CD4-positive, alpha-beta memory T cell (primary cell): ENCODE measurements at regions not wholly inside any gene's neighbourhood (a gene's known extent, or its start where the extent isn't known, plus 50 kb on each side); places are given as distances from the start of the nearest gene placed in this dataset.
A peak's percentile ranks its signal among the peaks of the same experiment; 100 is the strongest.

Experiments
- CTCF ChIA-PET: fragments of 350-600 bp; sonication (Branson Sonifier 250); formaldehyde crosslinking; loops from one replicate; lab custom pipeline; 2021; ENCODE audit warnings: inconsistent platforms; ENCODE audit not compliant: partially characterized antibody; lab: Charles Lee
- POLR2A ChIA-PET: fragments of 350-600 bp; sonication (Branson Sonifier 250); formaldehyde crosslinking; loops from one replicate; lab custom pipeline; 2021; ENCODE audit not compliant: partially characterized antibody; lab: Charles Lee
- DNase-seq, 5 donors: peaks; one replicate each; pipeline versions ENCODE4 v3.0.0 to v3.0.0-alpha.2; 2020 to 2022; ENCODE audit warnings: mixed read lengths in 1 of 5
- H3K27ac ChIP-seq: one replicate; pipeline ENCODE4 v1.7.0; 2013; ENCODE audit warnings: low read depth, low read length
- H3K27me3 ChIP-seq: 2 replicates; pipeline ENCODE4 v1.7.0; 2013; ENCODE audit warnings: mild to moderate bottlenecking, low read length, moderate library complexity; ENCODE audit not compliant: insufficient read depth
- H3K36me3 ChIP-seq: 2 replicates; pipeline ENCODE4 v1.7.0; 2013; ENCODE audit warnings: mild to moderate bottlenecking, low read length, moderate library complexity; ENCODE audit not compliant: insufficient read depth
- H3K4me1 ChIP-seq: 2 replicates; pipeline ENCODE4 v1.7.0; 2013; ENCODE audit warnings: mild to moderate bottlenecking, low read length, moderate library complexity; ENCODE audit not compliant: insufficient read depth
- H3K4me3 ChIP-seq, 2 donors: one replicate each; pipeline ENCODE4 v1.7.0; 2013; ENCODE audit warnings: low read length in 2 of 2, mild to moderate bottlenecking in 1 of 2
- H3K9me3 ChIP-seq, 2 donors: one replicate each; pipeline ENCODE4 v1.7.0; 2013; ENCODE audit warnings: low read length in 2 of 2, control low read depth in 1 of 2; ENCODE audit not compliant: control insufficient read depth in 1 of 2
- H3K27ac Mint-ChIP-seq, 7 donors: one replicate each; pipeline ENCODE4 v1.8.0; 2020 to 2021; ENCODE audit warnings: mixed read lengths in 7 of 7, mild to moderate bottlenecking in 6 of 7, inconsistent platforms in 3 of 7, moderate library complexity in 3 of 7
- H3K27me3 Mint-ChIP-seq, 2 donors: one replicate each; pipeline ENCODE4 v1.8.0; 2020 to 2021; ENCODE audit warnings: mixed read lengths in 2 of 2
- H3K36me3 Mint-ChIP-seq, 2 donors: one replicate each; pipeline ENCODE4 v1.8.0; 2020 to 2021; ENCODE audit warnings: mixed read lengths in 2 of 2, inconsistent platforms in 1 of 2, mild to moderate bottlenecking in 1 of 2
- H3K4me1 Mint-ChIP-seq, 4 donors: one replicate each; pipeline ENCODE4 v1.8.0; 2020 to 2021; ENCODE audit warnings: mixed read lengths in 4 of 4, mild to moderate bottlenecking in 1 of 4
- H3K4me3 Mint-ChIP-seq, 8 donors: one replicate each; pipeline ENCODE4 v1.8.0; 2020 to 2021; ENCODE audit warnings: mixed read lengths in 8 of 8, mild to moderate bottlenecking in 7 of 8, moderate library complexity in 6 of 8, inconsistent platforms in 3 of 8
- H3K9me3 Mint-ChIP-seq, 8 donors: one replicate each; pipeline ENCODE4 v1.8.0; 2020 to 2021; ENCODE audit warnings: mixed read lengths in 8 of 8, mild to moderate bottlenecking in 5 of 8, inconsistent platforms in 3 of 8, moderate library complexity in 1 of 8
- intact Hi-C: fragments of 100-400 bp; cut with micrococcal nuclease; formaldehyde crosslinking; loops from one replicate; pipeline ENCODE4 v1.15.1; 2023

DNA sequence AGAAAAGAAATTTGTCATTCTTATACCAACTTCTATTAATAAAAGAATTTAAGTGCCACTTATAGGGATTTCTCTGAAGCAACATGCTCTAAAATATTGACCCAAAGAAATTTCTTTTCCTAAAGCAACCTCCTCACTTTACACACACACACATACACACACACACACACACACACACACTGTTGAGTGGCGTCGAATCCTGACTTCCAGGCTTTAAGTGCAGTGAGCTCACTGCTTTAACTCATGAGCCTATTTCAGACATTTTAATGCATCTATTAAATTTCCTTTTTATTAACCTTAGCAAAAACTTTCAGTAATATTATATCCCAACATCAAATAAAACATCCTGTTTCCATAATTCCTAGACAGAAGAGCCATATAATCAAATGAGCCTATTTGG, 229.1 kb upstream of the ACVR2A start:
- H3K9me3 Mint-ChIP-seq = no peaks in the 10 kb centered on the region
- ChIA-PET CTCF (no interaction called here), POLR2A (no interaction called here)
- Histone ChIP-seq H3K36me3 (no peaks in the 10 kb centered on the region), H3K9me3 (no peaks in the 10 kb centered on the region), H3K4me1 (no peaks in the 10 kb centered on the region), H3K27ac (no peak overlapping the region), H3K4me3 (no peak overlapping the region), H3K27me3 (no peaks in the 10 kb centered on the region)
- intact Hi-C loops = no loop called here
- no peaks in the 10 kb centered on the region for H3K27me3 Mint-ChIP-seq
- H3K4me1 Mint-ChIP-seq = peaks cover 0 to under 1% (median 0%) of the 10 kb centered on the region in 4 donors
- H3K27ac Mint-ChIP-seq = no peak overlapping the region
- DNase-seq = no peak
- no peak overlapping the region for H3K4me3 Mint-ChIP-seq
- no peaks in the 10 kb centered on the region for H3K36me3 Mint-ChIP-seq

DNA sequence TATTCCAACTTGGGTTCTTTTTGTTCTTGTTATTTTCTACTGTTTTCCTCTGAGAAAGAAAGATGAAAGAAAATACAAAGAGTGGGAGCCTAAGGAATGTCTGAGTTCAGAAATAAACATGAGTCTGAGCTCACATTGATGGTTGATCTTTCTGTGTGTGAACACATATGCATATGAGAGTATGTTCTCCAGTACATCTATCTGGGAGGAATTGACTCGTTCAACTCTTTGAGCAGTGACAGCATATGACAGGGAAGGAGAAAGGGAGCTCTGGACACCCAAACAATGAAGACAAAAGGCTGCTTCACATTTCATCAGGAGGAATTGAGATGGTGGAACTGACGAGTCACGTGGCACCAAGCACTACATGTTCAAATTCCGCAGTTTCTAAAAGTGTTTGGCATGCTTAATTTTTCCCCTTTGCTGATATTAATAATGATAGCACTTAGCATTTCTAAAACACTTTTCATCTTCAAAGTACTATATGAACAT, 229.8 kb upstream of the ACVR2A start:
- no peak for DNase-seq
- H3K36me3 ChIP-seq = no peaks in the 10 kb centered on the region
- Mint-ChIP-seq H3K4me1 (no peaks in the 10 kb centered on the region), H3K27me3 (no peaks in the 10 kb centered on the region), H3K4me3 (no peak overlapping the region), H3K27ac (no peak overlapping the region), H3K9me3 (no peaks in the 10 kb centered on the region), H3K36me3 (no peaks in the 10 kb centered on the region)
- H3K4me1 ChIP-seq = no peaks in the 10 kb centered on the region
- H3K27me3 ChIP-seq = no peaks in the 10 kb centered on the region
- no peak overlapping the region for H3K27ac ChIP-seq
- no peaks in the 10 kb centered on the region for H3K9me3 ChIP-seq
- ChIA-PET POLR2A (no interaction called here), CTCF (no interaction called here)
- H3K4me3 ChIP-seq = no peak overlapping the region
- intact Hi-C loops = no loop called here

DNA sequence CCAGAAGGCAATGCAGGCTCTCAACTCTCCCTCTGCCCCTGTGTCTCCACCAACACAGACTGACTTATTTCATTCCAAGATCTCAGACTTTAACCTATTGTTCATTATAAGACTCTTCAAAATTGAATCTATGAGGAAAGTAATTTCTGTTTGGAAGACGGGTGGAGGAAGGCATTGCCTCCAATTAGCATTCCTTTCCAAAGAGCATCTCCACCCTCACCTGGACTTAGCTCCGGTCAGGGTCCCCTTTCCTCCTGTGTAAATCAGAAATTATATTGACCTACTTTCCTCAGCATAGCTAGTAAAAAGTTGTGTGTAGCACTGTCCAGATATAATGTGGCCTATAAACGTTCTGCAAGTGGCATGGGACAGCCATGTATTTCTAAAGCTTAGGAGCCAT, 230.4 kb upstream of the ACVR2A start:
- Histone ChIP-seq H3K27ac (no peak overlapping the region), H3K9me3 (no peaks in the 10 kb centered on the region), H3K4me3 (no peak overlapping the region), H3K36me3 (no peaks in the 10 kb centered on the region), H3K27me3 (no peaks in the 10 kb centered on the region), H3K4me1 (no peaks in the 10 kb centered on the region)
- Mint-ChIP-seq H3K9me3 (no peaks in the 10 kb centered on the region), H3K36me3 (no peaks in the 10 kb centered on the region), H3K27ac (no peak overlapping the region), H3K27me3 (no peaks in the 10 kb centered on the region), H3K4me3 (no peak overlapping the region), H3K4me1 (no peaks in the 10 kb centered on the region)
- no peak for DNase-seq
- POLR2A ChIA-PET = no interaction called here
- CTCF ChIA-PET = no interaction called here
- intact Hi-C loops = no loop called here

GRCh38 chr2:147610496-147611040, 234.3 kb upstream of the ACVR2A start:
- no peaks in the 10 kb centered on the region for H3K36me3 ChIP-seq
- H3K4me1 Mint-ChIP-seq = no peaks in the 10 kb centered on the region
- H3K9me3 Mint-ChIP-seq = peaks cover 0 to 2% (median 0%) of the 10 kb centered on the region in 8 donors
- ChIA-PET CTCF (no interaction called here), POLR2A (no interaction called here)
- H3K27me3 Mint-ChIP-seq = no peaks in the 10 kb centered on the region
- no peaks in the 10 kb centered on the region for H3K36me3 Mint-ChIP-seq
- H3K4me1 ChIP-seq = no peaks in the 10 kb centered on the region
- H3K9me3 ChIP-seq = no peaks in the 10 kb centered on the region
- intact Hi-C loops = no loop called here
- H3K27me3 ChIP-seq = no peaks in the 10 kb centered on the region
- no peak overlapping the region for H3K27ac ChIP-seq
- no peak overlapping the region for H3K4me3 ChIP-seq
- no peak overlapping the region for H3K27ac Mint-ChIP-seq
- no peak overlapping the region for H3K4me3 Mint-ChIP-seq
- no peak for DNase-seq

GRCh38 chr2:147609301-147609700, 235.5 kb upstream of the ACVR2A start:
- Histone ChIP-seq H3K27me3 (no peaks in the 10 kb centered on the region), H3K27ac (no peak overlapping the region), H3K9me3 (no peaks in the 10 kb centered on the region), H3K36me3 (no peaks in the 10 kb centered on the region), H3K4me3 (no peak overlapping the region), H3K4me1 (no peaks in the 10 kb centered on the region)
- CTCF ChIA-PET = no interaction called here
- no peaks in the 10 kb centered on the region for H3K27me3 Mint-ChIP-seq
- H3K27ac Mint-ChIP-seq = no peak overlapping the region
- peaks cover 0 to 2% (median 0%) of the 10 kb centered on the region in 8 donors for H3K9me3 Mint-ChIP-seq
- DNase-seq = no peak
- intact Hi-C loops = no loop called here
- no peaks in the 10 kb centered on the region for H3K36me3 Mint-ChIP-seq
- POLR2A ChIA-PET = no interaction called here
- no peaks in the 10 kb centered on the region for H3K4me1 Mint-ChIP-seq
- H3K4me3 Mint-ChIP-seq = no peak overlapping the region

DNA sequence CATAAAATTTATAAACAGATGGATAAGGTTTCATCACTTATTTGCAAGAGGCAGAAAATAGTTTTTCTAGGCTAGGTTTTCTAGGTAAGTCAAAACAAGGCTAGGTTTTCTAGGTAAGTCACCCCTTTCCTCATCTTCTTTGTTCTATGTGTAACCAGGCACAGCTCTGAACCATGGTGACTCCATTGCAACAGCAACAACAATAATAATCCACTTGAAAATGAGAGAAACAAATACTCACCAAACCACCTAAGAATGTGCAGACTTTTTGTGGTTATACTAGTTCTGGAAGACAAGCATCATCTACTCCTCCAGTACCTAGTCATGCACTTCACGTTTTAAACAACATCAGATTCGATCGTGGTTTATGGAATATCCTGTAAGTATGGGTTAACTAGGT, 237.4 kb upstream of the ACVR2A start:
- H3K27ac ChIP-seq = no peak overlapping the region
- no peak overlapping the region for H3K27ac Mint-ChIP-seq
- no peak for DNase-seq
- H3K27me3 Mint-ChIP-seq = no peaks in the 10 kb centered on the region
- no peak overlapping the region for H3K4me3 ChIP-seq
- intact Hi-C loops = no loop called here
- no peaks in the 10 kb centered on the region for H3K27me3 ChIP-seq
- H3K9me3 Mint-ChIP-seq = peaks cover 0 to 3% (median 0%) of the 10 kb centered on the region in 8 donors
- H3K4me3 Mint-ChIP-seq = no peak overlapping the region
- H3K9me3 ChIP-seq = no peaks in the 10 kb centered on the region
- H3K36me3 ChIP-seq = no peaks in the 10 kb centered on the region
- H3K4me1 Mint-ChIP-seq = no peaks in the 10 kb centered on the region
- POLR2A ChIA-PET = no interaction called here
- no peaks in the 10 kb centered on the region for H3K36me3 Mint-ChIP-seq
- no peaks in the 10 kb centered on the region for H3K4me1 ChIP-seq
- CTCF ChIA-PET = no interaction called here

- H3K27ac ChIP-seq = no peak overlapping the region
- H3K9me3 ChIP-seq = no peaks in the 10 kb centered on the region
- ChIA-PET CTCF (no interaction called here), POLR2A (no interaction called here)
- Mint-ChIP-seq H3K4me3 (no peak overlapping the region), H3K4me1 (no peaks in the 10 kb centered on the region), H3K27me3 (no peaks in the 10 kb centered on the region), H3K27ac (peak overlapping the region in 1 of 7 donors; percentile 10), H3K9me3 (peaks cover 0 to 7% (median 0%) of the 10 kb centered on the region in 8 donors), H3K36me3 (peaks cover 0 to 1% of the 10 kb centered on the region in 2 donors)
- intact Hi-C loops = no loop called here
- DNase-seq = no peak
- H3K27me3 ChIP-seq = no peaks in the 10 kb centered on the region
- H3K4me1 ChIP-seq = no peaks in the 10 kb centered on the region
- no peaks in the 10 kb centered on the region for H3K36me3 ChIP-seq
- no peak overlapping the region for H3K4me3 ChIP-seq
Observed at GRCh38 chr2:147603876-147604275, 241.0 kb upstream of the ACVR2A start.
